Urothelium cell line (cell line): ENCODE measurements at regions not wholly inside any gene's neighbourhood (a gene's known extent, or its start where the extent isn't known, plus 50 kb on each side); places are given as distances from the start of the nearest gene placed in this dataset.

Experiments used
- DNase-seq: peaks from one replicate; pipeline ENCODE4 v3.0.0; 2011; ENCODE audit warnings: low spot score, mixed read lengths
- FAIRE-seq: peaks from 2 replicates; lab custom pipeline; 2011; peaks lifted over from hg19 to GRCh38; lab: Jason Lieb, UNC

- FAIRE-seq (peak; percentile 67), DNase-seq (peak; percentile 84)
Observed at GRCh38 chr10:63707254-63707910, 186.2 kb downstream of the REEP3 start.

- FAIRE-seq (no peak), DNase-seq (no peak)
Observed at GRCh38 chr10:63708421-63708820, 187.2 kb downstream of the REEP3 start.

- no peak for FAIRE-seq
Observed at GRCh38 chr10:63710703-63711102, 189.5 kb downstream of the REEP3 start.

GRCh38 chr10:63711361-63711760, 190.2 kb downstream of the REEP3 start:
- FAIRE-seq = no peak
- DNase-seq = no peak

More at GRCh38 chr10:63710703-63711102, 189.5 kb downstream of the REEP3 start:
- no peak for DNase-seq

GRCh38 chr10:63711867-63712716, 190.9 kb downstream of the REEP3 start:
- DNase-seq (peak; percentile 97), FAIRE-seq (peak; percentile 91)

- DNase-seq (no peak), FAIRE-seq (no peak)
Observed at GRCh38 chr10:63712717-63713115, 191.5 kb downstream of the REEP3 start.

GRCh38 chr10:63713191-63714144, 192.3 kb downstream of the REEP3 start:
- no peak for FAIRE-seq
- DNase-seq = no peak

- FAIRE-seq = no peak
- DNase-seq = no peak
Observed at GRCh38 chr10:63716016-63716580, 194.9 kb downstream of the REEP3 start.

GRCh38 chr10:63717027-63717715, 196.0 kb downstream of the REEP3 start:
- FAIRE-seq = no peak
- no peak for DNase-seq

- no peak for DNase-seq
- FAIRE-seq = no peak
Observed at GRCh38 chr10:63718006-63718405, 196.8 kb downstream of the REEP3 start.

GRCh38 chr10:63718421-63718820, 197.2 kb downstream of the REEP3 start:
- no peak for FAIRE-seq
- no peak for DNase-seq

GRCh38 chr10:63719226-63719856, 198.1 kb downstream of the REEP3 start:
- FAIRE-seq = no peak
- no peak for DNase-seq

- FAIRE-seq (no peak), DNase-seq (peak; percentile 55)
Observed at GRCh38 chr10:63720072-63720537, 198.9 kb downstream of the REEP3 start.

- FAIRE-seq = no peak
- DNase-seq = no peak
Observed at GRCh38 chr10:63720676-63721075, 199.5 kb downstream of the REEP3 start.

- DNase-seq = no peak
- FAIRE-seq = no peak
Observed at GRCh38 chr10:63722537-63722936, 201.3 kb downstream of the REEP3 start.

GRCh38 chr10:63723320-63723719, 202.1 kb downstream of the REEP3 start:
- DNase-seq (no peak), FAIRE-seq (no peak)

GRCh38 chr10:63723741-63724140, 202.5 kb downstream of the REEP3 start:
- no peak for FAIRE-seq
- no peak for DNase-seq

GRCh38 chr10:63724922-63725321, 203.7 kb downstream of the REEP3 start:
- FAIRE-seq (peak; percentile 40), DNase-seq (no peak)

- no peak for DNase-seq
- no peak for FAIRE-seq
Observed at GRCh38 chr10:63726867-63727266, 205.7 kb downstream of the REEP3 start.

GRCh38 chr10:63727636-63728035, 206.4 kb downstream of the REEP3 start:
- FAIRE-seq (no peak), DNase-seq (no peak)
